ENCODE measurements at regions not wholly inside any gene's neighbourhood (a gene's known extent, or its start where the extent isn't known, plus 50 kb on each side); places are given as distances from the start of the nearest gene placed in this dataset.
"Not testable (repeated sequence)": the region's sequence is repeated elsewhere in the genome, so short reads cannot be mapped to it uniquely, and the experiment has no call there.

DNA sequence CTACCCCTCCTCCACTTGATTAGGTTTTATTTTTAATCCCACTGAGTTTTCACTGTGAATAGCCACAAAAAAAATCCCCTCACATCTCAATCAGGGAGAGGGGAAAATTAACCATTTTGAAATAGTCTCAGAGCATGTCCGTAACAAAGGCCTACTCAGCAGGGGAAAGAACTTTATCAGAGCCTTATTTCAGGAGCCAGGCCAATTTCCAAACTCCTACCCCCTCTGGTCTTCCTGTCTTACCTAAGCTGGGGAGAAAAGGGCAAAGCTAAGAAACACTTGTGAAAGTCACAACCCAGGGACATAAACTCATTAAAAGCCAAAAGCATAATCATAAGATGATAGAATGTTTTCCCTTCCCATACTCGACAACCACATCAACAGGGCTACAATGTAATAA lies 260.3 kb upstream of the DIO3 start:
- no peak for DNase-seq (ENCODE audit: extremely low read depth in 1 of 2, low read depth in 1 of 2)

- not testable (repeated sequence) for DNase-seq (ENCODE audit: extremely low read depth in 1 of 2, low read depth in 1 of 2)
Observed at GRCh38 chr14:101307162-101307561, 254.1 kb upstream of the DIO3 start.

GRCh38 chr14:101311186-101311585 lies 250.1 kb upstream of the DIO3 start:
- DNase-seq (ENCODE audit: extremely low read depth in 1 of 2, low read depth in 1 of 2), result not testable (repeated sequence)

DNA sequence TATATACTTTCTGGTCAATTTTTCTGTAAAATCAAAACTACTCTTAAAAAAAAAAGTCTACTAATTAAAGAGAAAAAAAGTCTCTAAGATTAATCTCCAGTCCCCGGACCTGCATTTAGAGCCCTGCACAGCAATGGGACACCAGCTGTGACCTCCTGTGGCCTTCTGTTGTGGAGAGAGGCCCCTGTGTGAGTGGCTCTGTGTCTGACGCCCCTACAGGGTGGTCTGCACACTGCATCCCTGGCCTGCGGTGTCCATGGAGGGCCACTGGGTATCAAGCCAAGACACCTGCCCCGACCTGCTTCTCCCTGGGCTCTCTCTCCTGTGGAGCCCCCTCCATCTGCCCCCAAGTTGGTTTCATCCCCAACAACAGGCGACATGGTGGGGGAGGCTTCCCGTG lies 248.0 kb upstream of the DIO3 start:
- DNase-seq (ENCODE audit: extremely low read depth in 1 of 2, low read depth in 1 of 2), result no peak

DNA sequence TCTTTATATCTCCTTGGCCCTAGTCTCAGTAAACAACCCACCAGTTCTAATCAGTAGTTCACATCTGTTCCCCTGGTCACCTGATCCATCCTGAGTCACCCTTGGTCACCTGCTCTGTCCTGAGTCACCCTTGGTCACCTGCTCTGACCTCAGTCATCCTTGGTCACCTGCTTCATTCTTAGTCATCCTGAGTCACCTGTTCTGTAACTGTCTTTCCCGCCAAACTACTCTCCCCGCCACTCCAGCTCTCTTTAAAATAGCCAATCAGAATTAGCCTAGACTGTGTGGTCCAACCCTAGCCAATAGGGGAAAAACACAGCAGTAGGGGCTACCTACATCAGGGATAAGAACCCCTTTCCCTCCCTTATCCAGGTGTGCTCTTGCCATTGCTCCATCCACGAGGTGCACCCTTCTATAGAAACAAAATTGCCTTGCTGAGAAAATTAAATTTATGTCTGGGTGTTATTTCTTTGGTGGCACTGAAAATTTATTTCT lies 245.4 kb upstream of the DIO3 start:
- no peak for DNase-seq (ENCODE audit: extremely low read depth in 1 of 2, low read depth in 1 of 2)

DNA sequence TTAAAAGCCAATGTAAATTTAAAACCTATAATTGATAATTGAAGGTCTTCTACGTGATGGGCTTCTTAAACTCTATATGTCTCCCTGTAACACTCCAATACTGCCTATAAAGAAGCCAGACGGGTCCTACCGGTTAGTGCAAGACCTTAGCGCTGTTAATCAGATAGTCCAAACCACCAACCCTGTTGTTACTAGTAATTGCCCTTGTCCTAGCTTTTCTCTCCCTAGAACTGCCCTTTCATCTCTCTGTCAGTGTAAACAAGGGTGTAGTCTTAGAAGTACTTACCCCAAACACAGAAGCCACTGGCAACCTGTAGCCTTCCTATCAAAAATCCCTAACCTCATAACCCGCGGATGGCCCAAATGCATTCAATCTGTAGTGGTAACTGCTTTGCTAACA lies 243.0 kb upstream of the DIO3 start:
- DNase-seq (ENCODE audit: extremely low read depth in 1 of 2, low read depth in 1 of 2), result no peak

DNA sequence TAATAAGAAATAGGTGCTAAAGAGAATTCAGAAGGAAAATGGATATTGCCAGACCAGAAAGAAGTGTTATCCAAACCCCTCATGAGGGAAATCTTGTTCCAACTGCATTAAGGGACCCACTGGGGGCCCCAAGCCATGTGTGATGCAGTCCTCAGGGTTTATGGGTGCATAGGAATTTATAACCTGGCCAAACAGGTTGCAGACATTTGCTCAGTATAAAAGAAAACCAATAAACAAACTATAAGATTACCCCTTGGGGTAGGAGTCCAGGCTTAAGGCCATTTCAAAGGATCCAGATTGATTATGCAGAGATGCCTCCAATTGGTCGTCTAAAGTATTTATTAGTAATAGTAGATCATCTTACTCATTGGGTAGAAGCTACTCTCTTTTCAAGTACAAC lies 240.9 kb upstream of the DIO3 start:
- no peak for DNase-seq (ENCODE audit: extremely low read depth in 1 of 2, low read depth in 1 of 2)

DNA sequence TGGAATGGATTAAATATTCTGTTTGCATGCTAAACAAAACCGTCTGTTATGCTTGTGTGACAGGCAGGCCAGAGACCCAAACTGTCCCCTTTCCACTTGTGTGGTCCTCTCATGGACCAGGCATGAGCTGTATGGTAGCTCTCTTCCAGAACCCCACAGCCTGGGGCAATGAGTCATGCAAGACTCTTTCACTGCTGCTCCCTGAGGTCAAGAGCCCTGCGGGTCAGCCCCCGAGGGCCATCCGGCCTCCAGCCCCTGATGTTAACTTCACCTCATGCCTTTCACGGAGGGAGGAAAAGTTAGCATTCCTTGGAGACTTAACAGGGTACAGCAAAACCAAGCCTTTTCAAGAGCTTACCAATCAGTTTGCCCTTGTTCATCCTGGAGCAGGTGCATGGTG lies 239.1 kb upstream of the DIO3 start:
- no peak for DNase-seq (ENCODE audit: extremely low read depth in 1 of 2, low read depth in 1 of 2)

DNA sequence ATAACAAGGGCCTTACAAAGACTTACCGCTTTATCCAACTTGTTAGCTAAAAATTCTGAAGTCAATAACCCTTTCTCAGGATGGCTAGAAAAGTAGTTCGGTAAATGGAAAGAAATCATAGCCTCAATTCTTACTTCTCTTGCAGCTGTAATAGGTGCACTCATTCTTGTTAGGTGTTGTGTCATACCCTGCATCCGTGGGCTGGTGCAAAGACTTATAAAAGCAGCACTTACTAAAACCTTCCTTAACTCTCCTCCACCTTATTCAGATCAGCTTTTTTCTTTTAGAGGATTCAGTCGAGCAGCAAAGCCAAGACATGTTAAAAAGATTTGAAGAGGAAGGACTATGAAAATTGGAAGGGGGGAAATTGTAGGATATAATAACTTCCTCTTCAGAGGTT lies 238.2 kb upstream of the DIO3 start:
- DNase-seq (ENCODE audit: extremely low read depth in 1 of 2, low read depth in 1 of 2), result no peak

DNA sequence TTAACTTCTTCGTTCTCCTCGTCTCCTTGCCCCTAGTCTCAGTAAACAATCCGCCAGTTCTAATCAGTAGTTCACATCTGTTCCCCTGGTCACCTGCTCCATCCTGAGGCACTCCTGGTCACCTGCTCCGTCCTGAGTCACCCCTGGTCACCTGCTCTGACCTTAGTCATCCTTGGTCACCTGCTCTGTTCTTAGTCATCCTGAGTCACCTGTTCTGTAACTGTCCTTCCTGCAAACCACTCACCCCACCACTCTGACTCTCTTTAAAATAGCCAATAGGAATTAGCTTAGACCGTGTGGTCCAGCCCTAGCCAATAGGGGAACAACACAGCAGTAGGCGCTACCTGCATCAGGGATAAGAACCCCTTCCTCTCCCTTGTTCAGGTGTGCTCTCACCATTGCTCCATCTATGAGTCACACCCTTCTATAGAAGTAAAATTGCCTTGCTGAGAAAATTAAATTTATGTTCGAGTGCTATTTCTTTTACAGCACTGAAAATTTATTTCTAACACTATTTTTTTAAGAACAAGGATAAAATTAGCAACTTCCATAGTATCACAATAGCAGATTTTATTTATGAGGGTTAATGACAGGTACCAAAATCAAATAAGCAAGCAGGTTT lies 237.6 kb upstream of the DIO3 start:
- not testable (repeated sequence) for DNase-seq (ENCODE audit: extremely low read depth in 1 of 2, low read depth in 1 of 2)

- DNase-seq (ENCODE audit: extremely low read depth in 1 of 2, low read depth in 1 of 2), result no peak
Observed at GRCh38 chr14:101325319-101325718, 236.0 kb upstream of the DIO3 start.

DNA sequence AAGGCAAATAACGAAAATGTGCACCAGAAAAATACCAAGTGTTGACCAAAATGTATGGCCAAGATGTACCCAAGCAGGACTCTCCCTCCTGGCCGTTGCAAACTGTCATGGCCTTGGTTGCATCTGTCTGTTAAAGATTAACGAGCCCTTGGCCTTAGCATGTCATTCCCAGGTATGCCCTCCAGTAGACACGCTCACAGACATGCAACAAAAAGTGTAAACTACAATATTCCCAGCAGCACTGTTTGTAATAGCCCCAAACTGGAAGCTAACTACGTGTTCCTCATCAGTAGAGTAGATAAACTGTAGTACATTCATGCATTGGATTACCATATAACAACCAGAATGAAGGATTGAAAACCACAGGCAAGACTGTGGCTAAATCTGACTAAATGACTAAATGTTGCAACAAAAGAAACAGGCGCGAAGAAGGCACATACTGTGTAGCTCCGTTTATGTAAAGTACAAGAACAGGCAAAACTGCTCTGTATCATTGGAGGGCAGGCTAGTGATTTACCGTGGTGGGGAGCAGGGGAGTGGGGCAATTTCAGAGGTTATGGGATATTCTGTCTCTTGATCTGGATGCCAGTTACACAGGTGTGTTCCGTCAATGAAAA lies 232.8 kb upstream of the DIO3 start:
- DNase-seq (ENCODE audit: extremely low read depth in 1 of 2, low read depth in 1 of 2), result no peak

DNA sequence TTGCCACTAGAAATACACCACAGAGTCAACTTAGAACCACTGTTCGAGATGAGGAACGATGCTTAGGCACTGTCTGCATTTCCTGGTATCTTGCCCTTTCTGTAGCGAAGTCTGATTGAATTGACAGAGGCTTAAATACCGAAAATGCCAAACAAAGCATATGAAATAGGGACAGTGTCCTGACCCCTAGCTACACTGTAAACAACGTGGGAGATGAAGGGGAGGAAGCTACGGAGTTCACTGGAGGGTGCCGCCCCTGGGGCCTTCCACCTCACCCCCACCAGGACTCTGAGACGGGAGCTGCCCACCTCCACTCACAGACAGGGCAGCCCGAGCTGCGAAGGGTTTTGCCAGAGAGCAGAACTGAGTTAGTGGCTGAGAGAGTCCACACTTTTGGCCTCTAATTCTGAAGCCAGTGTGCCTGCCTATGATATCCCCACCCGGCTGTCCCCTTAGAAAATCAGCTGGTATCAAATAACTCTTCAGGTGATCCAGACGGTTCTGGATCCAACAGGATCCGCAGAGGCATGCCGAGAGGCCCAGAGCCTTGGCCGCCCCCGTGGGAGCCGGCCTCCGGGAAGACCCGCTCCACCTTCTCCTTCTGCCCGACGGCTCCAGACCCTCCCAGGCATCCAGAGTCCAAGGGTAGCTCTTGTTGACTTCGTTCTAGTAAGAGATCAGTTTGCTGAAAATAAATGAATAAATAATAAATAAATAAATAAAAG lies 230.7 kb upstream of the DIO3 start:
- no peak for DNase-seq (ENCODE audit: extremely low read depth in 1 of 2, low read depth in 1 of 2)

- no peak for DNase-seq (ENCODE audit: extremely low read depth in 1 of 2, low read depth in 1 of 2)
Observed at GRCh38 chr14:101331141-101331525, 230.2 kb upstream of the DIO3 start.

DNA sequence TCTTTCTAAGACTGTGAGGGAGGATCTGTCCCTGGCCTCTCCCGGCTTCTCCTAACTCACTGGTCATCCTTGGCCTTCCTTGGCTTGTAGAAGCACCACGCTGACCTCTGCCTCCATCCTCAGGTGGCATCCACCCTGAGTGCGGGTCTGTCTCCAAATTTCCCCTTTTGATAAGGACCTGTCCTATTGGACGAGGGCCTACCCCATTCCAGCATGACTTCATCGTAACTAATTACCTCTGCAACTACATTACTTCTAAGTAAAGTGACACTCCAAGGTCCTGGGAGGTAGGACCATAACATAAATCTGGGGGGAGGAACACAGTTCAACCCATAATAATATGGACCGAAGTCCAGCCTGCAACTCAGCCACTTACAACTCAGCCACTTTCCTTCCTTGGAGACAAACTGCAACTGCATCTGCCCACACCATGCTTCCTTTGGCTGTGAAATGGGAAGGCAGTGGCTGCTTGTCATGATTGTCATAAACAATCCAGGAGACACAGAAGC lies 229.6 kb upstream of the DIO3 start:
- no peak for DNase-seq (ENCODE audit: extremely low read depth in 1 of 2, low read depth in 1 of 2)

GRCh38 chr14:101332281-101332680 lies 229.0 kb upstream of the DIO3 start:
- no peak for DNase-seq (ENCODE audit: extremely low read depth in 1 of 2, low read depth in 1 of 2)

- no peak for DNase-seq (ENCODE audit: extremely low read depth in 1 of 2, low read depth in 1 of 2)
Observed at GRCh38 chr14:101333335-101334280, 227.7 kb upstream of the DIO3 start.

- DNase-seq (ENCODE audit: extremely low read depth in 1 of 2, low read depth in 1 of 2), result no peak
Observed at GRCh38 chr14:101334656-101335055, 226.6 kb upstream of the DIO3 start.

DNA sequence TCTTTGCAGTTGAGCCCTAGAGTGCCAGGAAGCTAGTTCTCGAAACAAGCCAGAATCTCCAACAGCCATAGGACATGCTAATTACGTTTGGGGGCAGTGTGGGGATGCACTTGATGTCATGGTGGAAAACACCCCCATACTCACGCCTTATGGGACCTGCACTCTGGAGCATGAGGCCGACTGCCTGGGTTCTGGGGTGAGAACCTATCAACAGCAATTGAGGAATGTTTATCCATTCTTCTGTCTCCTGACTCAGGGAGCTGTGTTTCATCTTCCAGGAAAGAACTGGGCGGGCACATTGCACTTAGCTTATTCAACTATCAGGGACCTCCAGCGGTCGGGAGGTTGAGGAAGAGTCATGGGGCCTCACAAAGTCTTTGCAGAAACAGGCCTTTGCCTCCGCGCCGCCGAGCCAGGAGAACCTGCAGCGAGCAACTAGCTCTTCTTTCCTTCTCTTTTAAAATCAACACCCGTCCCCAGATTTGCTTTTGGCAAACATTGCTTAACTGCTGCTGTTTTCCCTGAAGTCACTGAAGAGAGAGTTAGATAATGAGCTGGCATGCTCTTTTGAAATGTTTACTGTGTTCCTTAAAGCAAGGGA lies 226.1 kb upstream of the DIO3 start:
- DNase-seq (ENCODE audit: extremely low read depth in 1 of 2, low read depth in 1 of 2), result no peak

DNA sequence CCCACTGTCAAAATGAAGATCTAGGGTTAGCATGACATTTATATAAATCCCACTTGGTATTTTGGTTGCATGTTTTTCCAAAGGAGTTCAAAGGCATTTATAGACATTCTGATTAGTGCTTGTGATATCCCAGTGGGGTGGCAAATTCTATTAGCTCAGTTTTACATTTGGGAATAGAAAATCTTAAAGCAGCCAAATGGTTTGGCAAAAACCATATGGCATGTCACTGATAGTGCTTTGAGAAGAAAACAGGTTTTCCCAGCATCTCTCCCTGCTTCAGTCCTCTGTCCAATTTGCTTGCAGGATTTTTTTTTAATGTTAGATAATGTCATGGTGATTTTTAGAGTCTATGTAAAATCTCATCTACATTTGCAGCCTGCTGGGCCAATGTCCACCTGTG lies 225.1 kb upstream of the DIO3 start:
- DNase-seq (ENCODE audit: extremely low read depth in 1 of 2, low read depth in 1 of 2), result no peak

DNA sequence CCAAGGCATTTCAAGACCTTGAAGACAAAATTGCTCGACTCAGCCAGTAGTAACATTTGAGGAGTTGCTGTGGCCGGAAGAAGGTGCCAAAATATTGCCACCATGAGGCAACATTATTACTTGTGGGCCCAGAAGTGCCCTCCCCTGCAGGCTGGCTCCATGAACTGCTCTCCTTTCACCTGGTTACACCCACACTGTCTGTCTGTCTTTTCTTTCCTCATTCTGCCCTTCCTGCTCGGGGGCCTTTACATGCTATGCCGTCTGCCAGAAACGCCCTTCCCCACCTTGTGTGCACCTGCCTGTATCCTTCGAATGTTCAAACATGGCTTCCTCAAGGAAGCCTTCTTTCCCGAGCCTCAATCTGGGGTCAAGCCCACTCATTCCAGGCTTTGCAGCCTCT lies 224.2 kb upstream of the DIO3 start:
- DNase-seq (ENCODE audit: extremely low read depth in 1 of 2, low read depth in 1 of 2), result no peak
